Keratinocyte (primary cell): ENCODE measurements at regions not wholly inside any gene's neighbourhood (a gene's known extent, or its start where the extent isn't known, plus 50 kb on each side); places are given as distances from the start of the nearest gene placed in this dataset.

Source experiments
- EZH2 ChIP-seq: IDR thresholded peaks from one replicate; pipeline ENCODE4 v1.6.1; 2012; ENCODE audit warnings: inconsistent platforms, mild to moderate bottlenecking, low read length, moderate library complexity
- TF ChIP-seq, protein P1 (sequence below), 3 experiments: IDR thresholded peaks in 1 of 3; conservative IDR thresholded peaks in 1 of 3; optimal IDR thresholded peaks in 1 of 3; 2 replicates in 2 of 3; 3 replicates in 1 of 3; pipeline versions ENCODE3 to v1.5.1; 2011; ENCODE audit warnings: low read length in 3 of 3, mild to moderate bottlenecking in 3 of 3, moderate library complexity in 2 of 3, control low read depth in 1 of 3, inconsistent platforms in 1 of 3; ENCODE audit not compliant: insufficient read depth in 2 of 3; ENCODE audit errors: extremely low read depth in 1 of 3

GRCh38 chr7:54066643-54067042 lies 475.5 kb upstream of the VSTM2A start:
- TF ChIP-seq, protein P1, sequence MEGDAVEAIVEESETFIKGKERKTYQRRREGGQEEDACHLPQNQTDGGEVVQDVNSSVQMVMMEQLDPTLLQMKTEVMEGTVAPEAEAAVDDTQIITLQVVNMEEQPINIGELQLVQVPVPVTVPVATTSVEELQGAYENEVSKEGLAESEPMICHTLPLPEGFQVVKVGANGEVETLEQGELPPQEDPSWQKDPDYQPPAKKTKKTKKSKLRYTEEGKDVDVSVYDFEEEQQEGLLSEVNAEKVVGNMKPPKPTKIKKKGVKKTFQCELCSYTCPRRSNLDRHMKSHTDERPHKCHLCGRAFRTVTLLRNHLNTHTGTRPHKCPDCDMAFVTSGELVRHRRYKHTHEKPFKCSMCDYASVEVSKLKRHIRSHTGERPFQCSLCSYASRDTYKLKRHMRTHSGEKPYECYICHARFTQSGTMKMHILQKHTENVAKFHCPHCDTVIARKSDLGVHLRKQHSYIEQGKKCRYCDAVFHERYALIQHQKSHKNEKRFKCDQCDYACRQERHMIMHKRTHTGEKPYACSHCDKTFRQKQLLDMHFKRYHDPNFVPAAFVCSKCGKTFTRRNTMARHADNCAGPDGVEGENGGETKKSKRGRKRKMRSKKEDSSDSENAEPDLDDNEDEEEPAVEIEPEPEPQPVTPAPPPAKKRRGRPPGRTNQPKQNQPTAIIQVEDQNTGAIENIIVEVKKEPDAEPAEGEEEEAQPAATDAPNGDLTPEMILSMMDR (optimal IDR thresholded peaks at IDR 0.05 in 1 of 3, IDR thresholded peaks at IDR 0.05 in 1 of 3, conservative IDR thresholded peaks at IDR 0.05 in 1 of 3; ENCODE audit: extremely low read depth in 1 of 3, insufficient read depth in 2 of 3, low read length in 3 of 3): no peak
- TF ChIP-seq EZH2: no peak
